Right lobe of liver (tissue), 4 donors: ENCODE measurements at regions not wholly inside any gene's neighbourhood (a gene's known extent, or its start where the extent isn't known, plus 50 kb on each side); places are given as distances from the start of the nearest gene placed in this dataset.

Experiments used
- CTCF ChIP-seq, 4 donors: fragments of 200-600 bp in 3 of 4; fragments of 450-650 bp in 1 of 4; IDR thresholded peaks; one replicate each; pipeline versions ENCODE4 v1.5.1 to v1.8.0; 2016 to 2022; ENCODE audit warnings: antibody characterized with exemption in 4 of 4, mild to moderate bottlenecking in 2 of 4
- POLR2A ChIP-seq: fragments of 450-650 bp; IDR thresholded peaks from one replicate; pipeline ENCODE4 v1.6.1; 2017; ENCODE audit warnings: antibody characterized with exemption, mild to moderate bottlenecking
- donor health status: DM: no; HTN: no; CAD: no.
- donor health status: DM: no; HTN: no; CAD: no.
- donor health status: DM: no; HTN: yes; CAD: no.

GRCh38 chr3:70546679-70547078, 234.2 kb upstream of the MDFIC2 start:
- TF ChIP-seq CTCF (IDR thresholded peaks at IDR 0.05) = no peak
- TF ChIP-seq POLR2A = no peak
